ENCODE measurements at regions not wholly inside any gene's neighbourhood (a gene's known extent, or its start where the extent isn't known, plus 50 kb on each side); places are given as distances from the start of the nearest gene placed in this dataset.

GRCh38 chr15:68507447-68507846, 71.3 kb upstream of the CORO2B start:
- TF ChIP-seq POLR2A (IDR thresholded peaks at IDR 0.05), result no peak
- no peak for TF ChIP-seq CTCF (IDR thresholded peaks at IDR 0.05)

Measured in heart left ventricle (tissue), 13 donors.